ENCODE measurements at regions not wholly inside any gene's neighbourhood (a gene's known extent, or its start where the extent isn't known, plus 50 kb on each side); places are given as distances from the start of the nearest gene placed in this dataset.
"Not testable (repeated sequence)": the region's sequence is repeated elsewhere in the genome, so short reads cannot be mapped to it uniquely, and the experiment has no call there.

GRCh38 chr15:101961765-101962164 lies 149.8 kb downstream of the OR4F15 start:
- not testable (repeated sequence) for H3K4me1 Mint-ChIP-seq; H3K27ac Mint-ChIP-seq; H3K9me3 Mint-ChIP-seq; H3K27me3 Mint-ChIP-seq; H3K36me3 Mint-ChIP-seq; DNase-seq; ATAC-seq (replicated peaks)
- peak overlapping the region; percentile 46 to 72 for H3K4me3 Mint-ChIP-seq

GRCh38 chr15:101963687-101964086 lies 151.7 kb downstream of the OR4F15 start:
- not testable (repeated sequence) for H3K4me3 Mint-ChIP-seq; H3K36me3 Mint-ChIP-seq; H3K27ac Mint-ChIP-seq; H3K9me3 Mint-ChIP-seq; H3K27me3 Mint-ChIP-seq; ATAC-seq (replicated peaks); DNase-seq; H3K4me1 Mint-ChIP-seq

GRCh38 chr15:101965353-101965752 lies 153.4 kb downstream of the OR4F15 start:
- H3K9me3 Mint-ChIP-seq, DNase-seq, H3K4me1 Mint-ChIP-seq: not testable (repeated sequence)

GRCh38 chr15:101965860-101966259 lies 153.9 kb downstream of the OR4F15 start:
- not testable (repeated sequence) for H3K4me1 Mint-ChIP-seq; H3K27ac Mint-ChIP-seq; H3K4me3 Mint-ChIP-seq; ATAC-seq (replicated peaks); H3K9me3 Mint-ChIP-seq; DNase-seq; H3K36me3 Mint-ChIP-seq; H3K27me3 Mint-ChIP-seq

More at GRCh38 chr15:101965353-101965752, 153.4 kb downstream of the OR4F15 start:
- H3K4me3 Mint-ChIP-seq; H3K36me3 Mint-ChIP-seq; ATAC-seq (replicated peaks); H3K27me3 Mint-ChIP-seq; H3K27ac Mint-ChIP-seq: not testable (repeated sequence)

- H3K36me3 Mint-ChIP-seq; H3K4me3 Mint-ChIP-seq; H3K27ac Mint-ChIP-seq; DNase-seq; H3K4me1 Mint-ChIP-seq; H3K27me3 Mint-ChIP-seq; H3K9me3 Mint-ChIP-seq; ATAC-seq (replicated peaks): not testable (repeated sequence)
Observed at GRCh38 chr15:101967364-101967763, 155.4 kb downstream of the OR4F15 start.

GRCh38 chr15:101970605-101971004 lies 158.6 kb downstream of the OR4F15 start:
- not testable (repeated sequence) for H3K4me1 Mint-ChIP-seq; H3K27me3 Mint-ChIP-seq; H3K4me3 Mint-ChIP-seq; H3K9me3 Mint-ChIP-seq; H3K36me3 Mint-ChIP-seq; ATAC-seq (replicated peaks); DNase-seq; H3K27ac Mint-ChIP-seq

- not testable (repeated sequence) for DNase-seq; H3K9me3 Mint-ChIP-seq; H3K4me1 Mint-ChIP-seq; H3K36me3 Mint-ChIP-seq; H3K27ac Mint-ChIP-seq; H3K4me3 Mint-ChIP-seq; H3K27me3 Mint-ChIP-seq; ATAC-seq (replicated peaks)
Observed at GRCh38 chr15:101977281-101977680, 165.3 kb downstream of the OR4F15 start.

- not testable (repeated sequence) for H3K4me3 Mint-ChIP-seq, H3K36me3 Mint-ChIP-seq, H3K9me3 Mint-ChIP-seq, H3K27ac Mint-ChIP-seq, H3K27me3 Mint-ChIP-seq, H3K4me1 Mint-ChIP-seq
- DNase-seq (peak; percentile 29), ATAC-seq (replicated peaks) (peak; percentile 27 to 38)
Observed at GRCh38 chr15:101980206-101980910, 168.4 kb downstream of the OR4F15 start.
